ENCODE measurements at regions not wholly inside any gene's neighbourhood (a gene's known extent, or its start where the extent isn't known, plus 50 kb on each side); places are given as distances from the start of the nearest gene placed in this dataset.
A peak's percentile ranks its signal among the peaks of the same experiment; 100 is the strongest.
"Not testable (repeated sequence)": the region's sequence is repeated elsewhere in the genome, so short reads cannot be mapped to it uniquely, and the experiment has no call there.

- DNase-seq: peak in 1 of 56 donors; percentile 7
These were observed 85.5 kb downstream of the APIP start for GRCh38 chr11:34830648-34831047.

- no peak for DNase-seq
These were observed 86.1 kb downstream of the APIP start for GRCh38 chr11:34830035-34830434.

- DNase-seq: no peak
These were observed 89.0 kb downstream of the APIP start for GRCh38 chr11:34827228-34827627.

GRCh38 chr11:34826384-34826726 is 89.8 kb downstream of the APIP start:
- no peak for DNase-seq

GRCh38 chr11:34825670-34826383 is 90.4 kb downstream of the APIP start:
- peak in 9 of 56 donors; percentile 1 to 37 (median 16) for DNase-seq

- no peak for DNase-seq
These were observed 90.9 kb downstream of the APIP start for GRCh38 chr11:34825315-34825669.

- no peak for DNase-seq
These were observed 91.8 kb downstream of the APIP start for GRCh38 chr11:34824425-34824824.

- peak in 1 of 56 donors; percentile 10 for DNase-seq
These were observed 92.5 kb downstream of the APIP start for GRCh38 chr11:34823639-34824038.

GRCh38 chr11:34823197-34823596 is 93.0 kb downstream of the APIP start:
- peak in 1 of 56 donors; percentile 8 for DNase-seq

GRCh38 chr11:34819740-34820482 is 96.3 kb downstream of the APIP start:
- DNase-seq: no peak

- DNase-seq: not testable (repeated sequence)
These were observed 98.4 kb downstream of the APIP start for GRCh38 chr11:34817812-34818211.

- no peak for DNase-seq
These were observed 99.4 kb downstream of the APIP start for GRCh38 chr11:34816698-34817213.

- DNase-seq: no peak
These were observed 103.1 kb downstream of the APIP start for GRCh38 chr11:34812905-34813576.

GRCh38 chr11:34811858-34812257 is 104.3 kb downstream of the APIP start:
- DNase-seq: no peak

GRCh38 chr11:34810107-34810562 is 106.0 kb downstream of the APIP start:
- DNase-seq: no peak

GRCh38 chr11:34809191-34810106 is 106.7 kb downstream of the APIP start:
- no peak for DNase-seq

- no peak for DNase-seq
These were observed 109.3 kb downstream of the APIP start for GRCh38 chr11:34806875-34807274.

- no peak for DNase-seq
These were observed 110.2 kb downstream of the APIP start for GRCh38 chr11:34805937-34806336.

GRCh38 chr11:34799848-34800247 is 116.3 kb downstream of the APIP start:
- DNase-seq: no peak

- no peak for DNase-seq
These were observed 117.2 kb downstream of the APIP start for GRCh38 chr11:34798985-34799384.

GRCh38 chr11:34797497-34797896 is 118.7 kb downstream of the APIP start:
- not testable (repeated sequence) for DNase-seq

All from amygdala (tissue), 56 donors.